Central memory CD4-positive, alpha-beta T cell (primary cell): ENCODE measurements at regions not wholly inside any gene's neighbourhood (a gene's known extent, or its start where the extent isn't known, plus 50 kb on each side); places are given as distances from the start of the nearest gene placed in this dataset.
A peak's percentile ranks its signal among the peaks of the same experiment; 100 is the strongest.
"Not testable (repeated sequence)": the region's sequence is repeated elsewhere in the genome, so short reads cannot be mapped to it uniquely, and the experiment has no call there.

Experiments used
- DNase-seq: peaks from one replicate; pipeline ENCODE4 v3.0.0; 2022

DNA sequence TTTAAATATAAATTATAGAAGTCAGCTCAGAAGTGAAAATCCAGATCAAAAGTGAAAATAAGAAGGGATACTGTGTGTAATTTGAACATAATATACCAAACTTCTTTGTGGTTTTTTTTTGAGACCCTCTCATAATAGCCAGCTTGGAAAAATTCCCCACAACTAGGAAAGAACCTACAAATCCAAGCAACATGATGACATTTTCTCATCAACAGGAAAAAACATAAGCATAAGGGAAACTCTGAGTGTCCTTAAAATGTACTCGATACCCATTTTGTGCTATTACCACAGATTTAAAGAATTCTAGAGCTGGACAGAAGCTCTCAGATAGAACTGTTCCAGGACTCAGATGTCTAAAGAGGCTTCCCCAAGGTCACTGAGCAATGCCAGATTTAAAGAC is 214.8 kb upstream of the KLF14 start:
- no peak for DNase-seq

DNA sequence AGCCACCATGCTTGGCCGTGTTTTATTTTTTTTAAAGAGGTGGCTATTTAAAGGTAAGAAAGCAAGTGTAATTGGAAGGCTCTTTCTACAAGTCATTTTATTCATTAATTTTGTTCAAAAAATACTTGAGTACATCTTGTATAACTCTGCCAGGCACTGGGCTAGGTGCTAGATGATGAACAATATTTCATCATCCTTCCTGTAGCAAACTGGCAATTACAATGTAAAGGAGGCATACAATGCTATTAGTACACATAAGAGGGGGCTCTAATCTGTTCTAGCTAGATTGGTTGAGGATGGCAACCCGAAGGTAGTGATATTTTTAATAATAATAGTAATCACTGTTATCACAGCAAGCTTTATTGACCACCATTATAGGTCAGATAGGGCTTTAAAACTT is 215.5 kb upstream of the KLF14 start:
- no peak for DNase-seq

DNA sequence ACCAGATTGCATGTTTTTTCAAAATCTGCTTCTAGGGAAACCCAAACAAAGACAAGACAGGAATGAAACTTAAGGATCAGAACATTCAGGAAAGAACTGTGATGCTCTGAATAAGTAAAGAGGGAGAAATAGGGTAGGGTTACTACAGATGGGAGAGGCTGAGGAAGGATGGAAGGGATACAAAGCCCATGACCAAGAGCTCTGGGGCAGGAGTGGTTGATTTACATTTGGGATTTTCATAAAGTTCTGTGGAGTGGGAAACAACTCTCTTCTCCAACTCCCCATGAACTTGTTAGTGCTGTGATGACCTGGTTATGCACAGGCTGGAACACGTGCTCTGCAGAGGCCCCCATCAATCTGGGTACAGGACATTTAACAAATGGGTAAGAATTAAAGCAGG is 216.0 kb upstream of the KLF14 start:
- no peak for DNase-seq

DNA sequence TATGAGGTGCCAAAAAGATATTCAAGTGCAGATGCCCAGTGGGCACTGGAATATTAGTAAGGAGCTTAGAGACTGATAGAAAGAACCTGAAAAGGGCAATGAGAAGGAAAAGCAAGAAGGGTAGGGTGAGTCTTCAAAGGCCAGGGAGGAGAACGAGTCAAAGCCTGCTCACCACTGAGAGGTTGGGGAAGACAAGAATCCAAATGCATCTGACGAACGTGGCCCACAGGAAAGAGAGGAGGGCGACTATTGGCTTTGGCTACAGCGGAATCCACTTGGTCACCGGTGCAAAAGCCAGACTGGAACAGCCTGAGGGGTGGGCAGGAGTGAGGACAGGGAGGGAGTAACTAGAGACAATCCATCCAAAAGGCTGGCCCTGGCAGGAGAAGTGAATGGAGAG is 216.7 kb upstream of the KLF14 start:
- no peak for DNase-seq

DNA sequence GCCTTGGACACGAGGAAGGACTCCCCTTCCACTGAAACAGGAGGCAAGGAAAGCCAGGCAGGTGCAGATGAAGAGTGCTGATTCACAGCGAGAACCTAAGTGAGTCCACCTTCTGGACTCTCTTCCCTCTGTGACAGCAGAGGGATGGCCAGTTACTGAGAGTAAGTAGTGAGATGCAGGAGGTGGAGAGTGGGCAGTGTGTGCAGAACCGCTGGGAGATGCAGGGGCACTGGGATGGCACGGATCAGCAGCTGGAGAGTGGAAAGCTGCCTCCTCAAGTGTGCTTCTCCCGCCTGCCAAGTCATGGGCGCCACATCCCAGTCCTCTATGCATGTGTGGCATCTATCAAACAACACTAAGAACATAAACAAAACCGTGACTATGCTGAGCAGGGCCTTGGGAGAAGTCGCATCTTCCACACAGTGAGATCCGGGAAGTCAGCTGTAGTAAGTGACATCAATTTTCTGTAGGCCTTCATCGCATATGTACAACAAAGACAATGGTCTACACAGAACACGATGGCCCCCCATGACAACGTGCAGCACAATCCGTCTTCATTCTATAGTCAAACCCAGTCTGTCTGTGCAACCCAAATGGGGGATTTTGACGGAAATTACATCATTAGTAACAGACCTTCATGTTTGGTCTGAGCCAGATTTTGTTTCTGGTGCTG is 217.4 kb upstream of the KLF14 start:
- peak; percentile 70 for DNase-seq

DNA sequence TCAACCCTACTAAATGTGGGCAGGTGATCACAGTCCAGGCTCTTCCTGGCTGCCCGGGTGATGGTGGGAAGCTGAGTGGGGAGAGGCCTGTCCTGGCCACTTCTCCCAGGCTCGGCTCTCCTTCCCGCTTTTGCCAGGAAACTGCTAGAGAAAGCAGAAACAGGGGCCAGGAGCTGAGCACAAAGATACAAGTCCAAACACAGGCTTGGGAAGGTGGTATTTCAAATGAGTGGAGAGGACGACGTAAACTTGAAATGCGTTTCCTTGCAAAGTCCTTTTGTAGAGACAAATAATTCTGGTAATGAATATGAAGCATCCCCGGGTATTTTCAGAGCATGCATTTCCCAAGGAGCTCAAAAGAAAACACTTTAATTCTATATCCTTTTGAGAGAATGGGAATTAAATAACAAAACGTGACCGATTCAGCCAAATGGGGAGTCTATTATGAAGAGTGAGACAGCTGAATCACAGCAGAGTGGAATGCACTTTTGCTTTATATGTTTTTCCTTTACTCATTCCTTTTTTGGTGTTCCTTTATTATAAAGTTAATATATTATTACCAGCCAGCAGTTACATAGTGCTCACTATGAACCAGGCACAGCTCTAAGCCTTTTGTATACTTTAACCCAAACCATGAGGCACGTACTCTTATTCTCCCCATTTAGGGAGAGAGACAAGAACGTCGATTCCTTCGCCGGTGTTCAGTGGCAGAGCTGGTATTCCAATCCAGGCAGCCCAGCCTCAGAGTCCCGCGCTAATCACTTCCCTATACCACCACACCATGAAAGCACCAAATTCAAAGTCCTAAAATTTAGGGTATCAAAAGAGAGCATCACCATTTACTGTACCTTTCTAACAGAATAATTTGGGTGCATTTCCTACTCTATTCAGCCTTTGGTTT is 218.2 kb upstream of the KLF14 start:
- DNase-seq: no peak

DNA sequence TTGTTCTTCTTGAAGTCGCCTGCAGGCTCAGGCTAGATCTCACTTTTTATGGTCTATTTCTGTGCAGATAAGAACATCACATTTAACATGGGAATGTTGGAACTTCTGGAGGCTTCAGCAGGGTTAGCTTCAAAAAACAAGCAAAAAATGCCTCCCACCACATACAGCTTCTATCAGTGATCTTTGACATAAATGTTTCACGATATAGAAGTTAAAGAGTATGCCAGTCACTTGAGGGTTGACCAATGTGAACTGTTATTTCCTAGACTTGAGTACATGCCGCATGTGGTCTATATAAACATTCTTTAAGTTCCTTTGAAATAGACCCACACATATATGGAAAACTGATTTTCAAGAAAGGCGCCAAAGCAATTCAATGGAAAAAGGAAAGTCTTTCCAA is 219.2 kb upstream of the KLF14 start:
- DNase-seq: no peak

DNA sequence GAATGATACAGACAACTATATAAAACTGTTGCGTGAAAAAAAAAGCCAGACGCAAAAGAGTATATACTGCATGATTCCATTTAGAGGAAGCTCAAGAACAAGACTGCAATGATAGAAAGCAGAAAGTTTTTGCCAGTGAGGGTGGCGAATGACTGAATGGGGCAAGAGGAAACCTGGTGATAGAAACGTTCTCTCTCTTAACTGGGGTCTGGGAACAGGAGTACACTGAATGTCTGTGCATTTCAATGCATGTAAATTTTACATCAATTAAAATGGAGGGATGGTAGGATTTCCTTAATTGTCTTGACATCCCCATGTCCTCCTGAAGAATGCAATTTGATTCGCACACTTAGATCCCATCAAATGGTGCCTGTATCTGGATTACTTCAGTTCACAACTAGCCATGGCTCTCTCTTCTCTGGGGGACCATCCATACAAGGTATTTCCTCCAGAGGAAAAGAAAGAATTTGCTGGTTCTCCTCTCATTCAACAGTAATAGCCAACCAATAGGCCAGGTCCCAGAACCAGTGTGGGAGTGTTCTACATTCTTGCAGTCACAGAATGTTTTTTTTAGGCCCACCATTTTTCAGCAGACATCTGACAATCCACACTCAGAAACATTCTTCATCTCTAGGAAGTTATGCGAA is 221.0 kb upstream of the KLF14 start:
- no peak for DNase-seq

DNA sequence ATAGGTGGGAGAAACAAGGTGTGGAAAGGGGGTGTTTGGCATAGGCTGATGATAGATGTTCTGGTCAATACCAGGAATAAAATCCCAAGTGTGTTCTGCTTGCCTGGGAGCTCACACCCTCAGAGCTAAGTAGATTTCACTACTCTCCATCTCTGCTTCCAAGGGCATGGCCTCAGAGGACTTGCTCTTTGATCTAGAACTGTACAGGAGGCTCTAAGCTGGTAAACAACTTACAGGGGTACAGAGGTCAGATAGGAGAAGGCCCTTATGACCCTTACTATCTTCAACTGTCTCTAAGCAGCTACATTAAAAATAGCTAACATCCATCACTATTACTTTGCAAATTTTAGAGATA is 221.5 kb upstream of the KLF14 start:
- no peak for DNase-seq

DNA sequence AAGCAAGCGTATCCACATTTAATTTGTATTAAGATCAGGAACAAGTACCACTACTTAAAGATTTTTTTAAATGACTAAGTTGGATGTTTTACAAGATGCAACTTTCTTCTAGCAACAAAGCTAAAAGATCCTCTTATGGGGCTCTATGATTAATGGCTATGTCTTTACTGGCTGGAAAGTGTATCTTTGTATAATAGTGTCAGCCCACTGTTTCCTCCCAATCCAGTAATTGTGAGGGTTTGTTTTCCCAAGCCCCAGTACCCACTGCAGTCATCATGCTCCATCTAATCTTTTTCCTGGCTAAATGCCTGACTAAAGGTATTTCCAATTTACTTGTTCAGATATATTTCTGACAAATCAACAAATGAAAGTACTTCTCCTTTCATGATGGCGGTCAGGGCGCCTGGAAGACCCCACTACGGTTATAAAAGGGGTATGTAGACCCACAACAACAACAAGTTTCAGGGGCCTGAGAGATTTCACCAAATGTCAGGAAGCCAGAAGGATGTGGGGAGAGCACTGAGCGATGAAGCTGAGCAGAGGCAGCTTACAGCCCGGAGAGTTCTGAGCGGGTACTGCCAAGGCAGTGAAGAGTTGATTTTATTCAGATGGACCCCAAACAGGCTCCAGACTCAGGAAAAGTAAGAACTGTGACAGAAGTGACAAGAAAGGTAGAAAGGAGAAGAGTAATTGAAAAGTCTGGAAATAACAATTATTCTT is 222.6 kb upstream of the KLF14 start:
- DNase-seq: no peak

DNA sequence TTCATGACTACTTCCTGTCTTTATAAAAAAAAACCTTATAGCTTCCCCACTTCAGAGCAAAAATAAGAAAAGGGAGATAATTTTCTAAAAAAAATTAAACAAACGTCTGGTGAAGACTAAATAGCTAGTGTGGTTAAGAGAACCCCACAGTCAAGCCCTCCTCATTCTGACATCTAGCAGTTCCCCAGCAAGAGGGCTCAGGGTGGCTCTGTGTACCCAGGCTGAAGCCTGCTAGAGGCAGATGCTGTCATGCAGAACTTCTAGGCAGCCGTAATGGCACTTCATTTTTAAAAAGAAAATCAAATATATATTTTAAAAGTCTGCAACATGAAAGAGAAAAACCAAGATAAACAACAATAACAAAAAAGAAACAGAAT is 223.1 kb upstream of the KLF14 start:
- DNase-seq: peak; percentile 50

DNA sequence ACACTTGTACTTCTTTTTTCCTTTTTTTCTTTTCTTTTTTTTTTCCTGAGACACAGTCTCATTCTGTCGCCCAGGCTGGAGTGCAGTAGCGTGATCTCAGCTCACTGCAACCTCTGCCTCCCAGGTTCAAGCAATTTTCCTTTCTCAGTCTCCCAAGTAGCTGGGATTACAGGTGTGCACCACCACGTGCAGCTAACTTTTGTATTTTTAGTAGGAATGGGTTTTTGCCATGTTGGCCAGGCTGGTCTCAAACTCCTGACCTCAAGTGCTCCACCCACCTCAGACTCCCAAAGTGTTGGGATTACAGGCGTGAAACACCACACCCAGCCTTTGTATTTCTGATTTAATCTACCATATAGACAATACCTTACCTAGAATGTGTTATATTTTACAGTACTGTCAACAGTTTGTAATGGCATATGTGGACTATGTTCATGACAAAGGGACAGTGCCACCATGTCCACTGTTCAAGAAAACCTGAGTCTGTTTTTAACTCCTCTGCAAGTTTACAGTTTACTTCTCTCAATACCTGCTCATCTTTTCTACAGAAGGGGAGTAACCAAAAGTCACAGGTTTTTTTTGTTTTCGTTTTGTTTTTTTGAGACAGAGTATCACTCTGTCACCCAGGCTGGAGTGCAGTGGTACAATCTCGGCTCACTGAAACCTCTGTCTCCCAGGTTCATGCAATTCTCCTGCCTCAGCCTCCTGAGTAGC is 223.9 kb upstream of the KLF14 start:
- not testable (repeated sequence) for DNase-seq

DNA sequence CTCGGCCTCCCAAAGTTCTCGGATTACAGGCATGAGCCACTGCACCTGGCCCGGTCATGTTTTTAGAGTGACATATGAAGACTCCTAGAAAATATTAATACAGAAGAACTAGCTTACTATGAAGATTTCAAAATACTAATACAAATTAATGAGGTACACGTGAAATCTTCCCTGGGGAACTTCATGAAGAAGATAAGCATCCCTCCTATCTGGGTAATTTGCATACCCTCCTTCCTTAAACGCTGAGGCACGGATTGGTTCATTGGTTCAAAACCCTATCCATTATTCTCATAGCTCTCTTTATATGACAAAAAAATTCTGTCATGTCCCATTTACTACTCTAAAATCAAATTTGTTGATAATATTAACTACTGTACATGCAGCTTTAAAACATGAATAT is 224.8 kb upstream of the KLF14 start:
- no peak for DNase-seq

DNA sequence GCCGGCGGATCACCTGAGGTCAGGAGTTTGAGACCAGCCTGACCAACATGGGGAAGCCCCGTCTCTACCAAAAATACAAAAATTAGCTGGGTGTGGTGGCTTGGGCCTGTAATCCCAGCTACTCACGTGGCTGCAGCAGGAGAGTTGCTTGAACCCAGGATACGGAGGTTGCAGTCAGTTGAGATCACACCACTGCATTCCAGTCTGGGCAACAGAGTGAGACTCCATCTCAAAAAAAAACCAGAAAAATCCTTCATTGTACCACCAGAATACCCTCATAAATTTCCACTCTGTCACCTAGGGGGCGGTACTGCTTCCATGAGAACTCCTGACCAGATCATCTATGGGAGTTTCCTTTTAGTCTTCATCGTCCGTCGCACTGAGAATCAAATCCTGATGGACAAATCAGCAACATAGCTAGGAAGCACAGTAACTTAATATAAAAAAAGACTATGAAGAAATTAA is 225.8 kb upstream of the KLF14 start:
- peak; percentile 48 for DNase-seq

DNA sequence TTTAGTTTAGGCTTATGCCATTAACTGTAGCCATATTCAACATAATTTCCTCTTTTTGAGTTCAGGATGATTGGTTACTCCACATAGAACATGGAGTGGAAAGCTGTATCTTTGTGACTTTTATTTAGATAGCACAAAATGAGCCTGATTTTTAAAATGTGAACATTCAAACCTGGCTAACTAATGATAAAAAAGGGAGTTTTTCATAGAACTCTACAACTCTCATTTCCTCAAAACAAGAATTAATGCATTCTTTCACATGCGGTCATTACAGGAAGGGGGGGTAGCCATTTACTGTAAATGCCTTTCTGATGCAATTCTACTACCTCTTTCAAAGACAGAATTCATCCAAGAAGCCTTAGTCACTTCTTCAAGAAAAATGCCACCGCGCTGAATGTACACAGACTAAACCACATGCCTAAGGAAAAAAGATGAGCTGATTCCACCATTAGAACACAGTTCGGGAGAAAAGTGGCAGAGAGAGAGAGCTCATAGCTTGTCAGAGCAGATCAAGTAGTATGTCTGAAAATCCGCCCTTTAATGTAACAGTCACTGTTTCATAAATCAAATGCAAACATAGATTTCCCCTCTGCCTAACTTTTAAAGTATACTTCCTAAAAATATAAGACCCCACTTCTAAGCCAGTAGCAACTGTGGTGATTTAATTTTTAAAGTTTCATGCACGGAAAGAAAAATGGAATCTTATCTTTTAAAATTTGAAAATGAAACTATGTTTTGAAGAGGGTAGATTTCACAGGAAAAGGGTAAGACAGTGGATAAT is 226.4 kb upstream of the KLF14 start:
- DNase-seq: peak; percentile 71

DNA sequence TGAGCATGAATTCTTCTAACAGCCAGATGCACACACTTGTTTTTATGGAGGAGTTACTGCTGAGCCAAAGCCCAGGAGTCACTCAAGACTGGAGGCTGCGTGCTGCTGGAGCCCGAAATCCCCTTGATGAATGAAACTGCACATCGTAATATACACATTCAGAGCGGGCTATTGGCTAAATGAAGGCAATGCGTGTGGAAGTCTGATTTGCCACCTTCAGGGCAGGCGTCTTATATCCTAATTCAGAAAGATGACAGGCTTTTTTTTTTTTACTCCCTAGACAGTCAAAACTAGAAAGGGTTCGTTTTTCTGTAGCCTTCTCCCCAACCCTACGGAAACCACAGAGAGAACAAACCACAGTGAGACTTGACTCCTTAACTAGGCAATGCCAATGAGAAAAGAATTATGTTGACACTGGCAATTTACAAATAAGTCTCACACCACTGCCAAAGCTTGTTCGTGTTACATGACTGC is 227.2 kb upstream of the KLF14 start:
- DNase-seq: peak; percentile 91

DNA sequence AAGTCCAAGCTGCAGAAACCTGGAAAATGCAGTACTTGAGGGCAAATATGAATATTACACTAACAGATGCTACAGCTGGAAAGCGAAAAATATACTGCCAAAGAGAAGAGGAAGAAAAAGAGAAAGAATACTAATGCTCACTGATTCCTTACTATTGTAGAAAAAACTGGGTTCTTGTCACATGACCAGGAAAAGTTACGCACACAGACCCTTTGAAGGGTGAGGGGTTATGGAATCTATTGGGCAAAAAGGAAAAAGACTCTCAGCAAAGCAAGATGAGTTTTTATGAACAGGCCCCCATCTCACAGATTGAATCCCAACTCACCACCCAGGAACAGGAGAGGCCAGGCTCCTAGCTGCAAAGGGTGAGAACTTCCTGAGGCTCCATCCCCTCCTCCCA is 228.1 kb upstream of the KLF14 start:
- no peak for DNase-seq

DNA sequence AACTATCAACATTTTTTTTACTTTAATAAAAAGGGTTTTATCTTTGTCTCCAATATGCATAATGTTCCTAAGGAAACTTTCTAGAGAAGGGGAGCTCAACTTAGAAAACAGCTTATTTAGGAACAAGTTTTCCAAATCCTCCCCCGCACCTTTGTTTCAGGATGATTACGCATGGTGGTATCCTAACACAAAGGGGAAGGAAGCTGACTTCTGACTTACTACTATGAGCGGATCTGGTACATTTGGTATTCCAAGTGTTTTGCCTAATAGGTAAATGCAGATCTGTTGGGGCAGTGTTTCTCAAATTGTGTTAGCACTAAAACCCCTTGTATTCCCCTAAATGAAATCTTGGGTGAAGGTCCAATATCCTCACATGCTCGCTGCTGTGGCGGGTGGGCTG is 229.3 kb upstream of the KLF14 start:
- DNase-seq: no peak

DNA sequence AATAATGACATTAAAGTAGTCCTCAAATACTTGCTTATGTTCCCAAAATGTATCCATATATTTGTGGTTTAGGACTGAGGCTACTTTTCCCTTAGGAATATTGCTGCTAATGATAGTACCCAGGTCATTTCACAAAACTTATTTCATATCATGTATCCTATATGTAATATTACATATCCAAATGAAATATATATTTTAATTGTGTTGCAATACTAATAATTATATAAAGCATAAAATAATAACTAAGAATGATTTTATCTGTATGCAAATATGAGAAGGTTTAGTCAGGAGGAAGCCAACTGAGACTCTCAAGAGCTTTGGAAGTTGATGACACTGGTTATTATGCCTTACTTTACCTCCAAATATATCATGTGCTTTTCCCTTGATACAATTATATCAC is 231.5 kb upstream of the KLF14 start:
- no peak for DNase-seq

DNA sequence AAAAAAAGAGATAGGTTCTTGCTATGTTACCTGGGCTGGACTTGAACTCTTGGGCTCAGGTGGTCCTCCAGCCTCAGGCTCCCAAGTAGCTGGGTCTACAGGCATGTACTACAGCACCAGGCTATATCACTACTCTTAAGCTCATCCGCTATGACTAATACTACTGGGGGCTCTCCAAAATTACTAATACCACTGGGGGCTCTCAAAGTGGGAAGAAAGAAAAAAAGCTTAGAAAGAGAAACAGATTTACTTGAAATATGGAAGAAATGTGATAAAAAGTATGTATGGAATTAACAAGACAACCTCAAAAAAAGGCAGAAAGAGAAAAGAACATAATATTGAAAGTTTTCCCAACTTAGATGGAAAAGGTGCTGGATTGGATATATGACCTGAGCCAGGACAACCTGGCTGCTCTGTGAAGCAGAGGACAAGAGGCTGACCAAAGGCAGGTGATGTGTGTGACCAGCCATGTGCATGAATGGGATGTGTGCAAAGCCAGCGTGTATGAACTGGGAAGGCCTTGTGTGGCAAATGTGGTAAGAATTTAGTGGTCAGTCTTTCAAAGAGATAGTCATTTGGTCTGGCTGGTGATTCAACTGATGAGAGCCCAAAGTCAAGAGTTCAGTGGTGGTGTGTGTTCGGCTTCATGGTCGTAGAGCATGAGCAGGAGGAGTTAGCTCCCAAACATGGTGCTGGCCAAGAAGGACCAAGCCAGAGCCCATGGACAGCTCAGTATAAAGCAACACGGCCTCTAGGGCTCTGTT is 232.4 kb upstream of the KLF14 start:
- DNase-seq: no peak

DNA sequence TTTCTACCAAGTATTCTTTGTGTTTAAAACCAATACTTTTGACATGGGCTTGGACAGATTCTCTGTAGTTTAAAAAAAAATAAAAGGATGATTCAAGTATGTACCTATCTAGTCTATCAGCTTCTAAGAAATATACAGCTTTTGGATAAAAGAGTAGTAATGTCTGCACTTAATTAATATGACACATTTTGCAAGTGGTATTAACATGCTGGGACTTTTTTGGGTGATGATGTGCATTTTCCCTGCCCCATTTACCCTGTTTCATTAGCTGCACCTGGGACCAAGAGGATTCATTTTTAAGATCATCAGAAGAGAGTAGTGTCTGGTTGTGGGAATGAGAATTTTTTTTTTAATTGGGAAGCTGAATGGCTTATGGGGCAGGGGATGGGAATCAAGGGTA is 236.2 kb upstream of the KLF14 start:
- no peak for DNase-seq
